Progenitor cell of endocrine pancreas (in vitro differentiated cells): ENCODE measurements at regions not wholly inside any gene's neighbourhood (a gene's known extent, or its start where the extent isn't known, plus 50 kb on each side); places are given as distances from the start of the nearest gene placed in this dataset.

Experiments used
- DNase-seq: peaks from one replicate; pipeline ENCODE4 v3.0.0; 2021; ENCODE audit warnings: low spot score; ENCODE audit not compliant: unreplicated experiment
- H3K27ac Mint-ChIP-seq: 2 replicates; pipeline ENCODE4 v1.8.0; 2021; ENCODE audit warnings: mild to moderate bottlenecking, moderate library complexity, mixed read lengths
- H3K27me3 Mint-ChIP-seq: 2 replicates; pipeline ENCODE4 v1.8.0; 2021; ENCODE audit warnings: mixed read lengths
- H3K36me3 Mint-ChIP-seq: 2 replicates; pipeline ENCODE4 v1.8.0; 2022; ENCODE audit warnings: mixed read lengths; ENCODE audit not compliant: insufficient read depth
- H3K4me1 Mint-ChIP-seq: 2 replicates; pipeline ENCODE4 v1.8.0; 2021; ENCODE audit warnings: low read depth, mixed read lengths
- H3K4me3 Mint-ChIP-seq: 2 replicates; pipeline ENCODE4 v1.8.0; 2021; ENCODE audit warnings: low read depth, mild to moderate bottlenecking, moderate library complexity, mixed read lengths
- H3K9me3 Mint-ChIP-seq: 2 replicates; pipeline ENCODE4 v1.8.0; 2021; ENCODE audit warnings: low read depth, mixed read lengths
- CTCF ChIP-seq: fragments of 200-600 bp; sonication (generic); IDR thresholded peaks from one replicate; pipeline ENCODE4 v1.5.0; 2021; ENCODE audit warnings: antibody characterized with exemption, mild to moderate bottlenecking; ENCODE audit not compliant: unreplicated experiment

GRCh38 chr5:66246608-66247007, 102.5 kb downstream of the SREK1 start:
- H3K36me3 Mint-ChIP-seq, result no peaks in the 10 kb centered on the region
- H3K9me3 Mint-ChIP-seq, result no peaks in the 10 kb centered on the region
- H3K4me1 Mint-ChIP-seq, result no peaks in the 10 kb centered on the region

GRCh38 chr5:66247176-66247960, 103.3 kb downstream of the SREK1 start:
- no peaks in the 10 kb centered on the region for H3K9me3 Mint-ChIP-seq
- no peak overlapping the region for H3K4me3 Mint-ChIP-seq
- no peak for DNase-seq
- H3K36me3 Mint-ChIP-seq, result no peaks in the 10 kb centered on the region
- TF ChIP-seq CTCF, result no peak
- no peak overlapping the region for H3K27ac Mint-ChIP-seq
- no peaks in the 10 kb centered on the region for H3K27me3 Mint-ChIP-seq
- H3K4me1 Mint-ChIP-seq, result no peaks in the 10 kb centered on the region

More at GRCh38 chr5:66246608-66247007, 102.5 kb downstream of the SREK1 start:
- no peak overlapping the region for H3K4me3 Mint-ChIP-seq
- no peak for TF ChIP-seq CTCF
- no peak overlapping the region for H3K27ac Mint-ChIP-seq
- no peak for DNase-seq
- peaks cover 1% of the 10 kb centered on the region for H3K27me3 Mint-ChIP-seq

GRCh38 chr5:66248874-66249273, 104.8 kb downstream of the SREK1 start:
- no peaks in the 10 kb centered on the region for H3K4me1 Mint-ChIP-seq
- no peak overlapping the region for H3K27ac Mint-ChIP-seq
- H3K4me3 Mint-ChIP-seq, result no peak overlapping the region
- DNase-seq, result no peak
- no peaks in the 10 kb centered on the region for H3K36me3 Mint-ChIP-seq
- no peak for TF ChIP-seq CTCF
- H3K27me3 Mint-ChIP-seq, result no peaks in the 10 kb centered on the region
- H3K9me3 Mint-ChIP-seq, result no peaks in the 10 kb centered on the region

GRCh38 chr5:66249920-66250319, 105.8 kb downstream of the SREK1 start:
- Mint-ChIP-seq H3K4me3 (no peak overlapping the region), H3K4me1 (no peaks in the 10 kb centered on the region), H3K27me3 (no peaks in the 10 kb centered on the region), H3K27ac (no peak overlapping the region), H3K9me3 (no peaks in the 10 kb centered on the region), H3K36me3 (no peaks in the 10 kb centered on the region)
- DNase-seq, result no peak
- no peak for TF ChIP-seq CTCF

- Mint-ChIP-seq H3K27ac (no peak overlapping the region), H3K4me1 (no peaks in the 10 kb centered on the region), H3K4me3 (no peak overlapping the region), H3K36me3 (no peaks in the 10 kb centered on the region), H3K9me3 (peaks cover 4% of the 10 kb centered on the region), H3K27me3 (no peaks in the 10 kb centered on the region)
- DNase-seq, result no peak
- no peak for TF ChIP-seq CTCF
These were observed 108.7 kb downstream of the SREK1 start for GRCh38 chr5:66252849-66253248.
